SK-N-SH treated with all-trans-retinoic acid at 6 μM for 48 hours (cell line): ENCODE measurements at regions not wholly inside any gene's neighbourhood (a gene's known extent, or its start where the extent isn't known, plus 50 kb on each side); places are given as distances from the start of the nearest gene placed in this dataset.

Experiments used
- ARNTL ChIP-seq: fragments of 450-650 bp; formaldehyde crosslinking; IDR thresholded peaks from 2 replicates; pipeline ENCODE4 v1.5.0; 2020; ENCODE audit warnings: low read depth, mild to moderate bottlenecking, moderate library complexity, borderline replicate concordance
- ZFP3 ChIP-seq: fragments of 250-450 bp; sonication (Bioruptor Pico); IDR thresholded peaks from 2 replicates; pipeline ENCODE4 v1.5.0; 2020; ENCODE audit warnings: mild to moderate bottlenecking, moderate library complexity
- ZNF8 ChIP-seq: fragments of 450-650 bp; formaldehyde crosslinking; IDR thresholded peaks from 2 replicates; pipeline ENCODE4 v1.5.0; 2020; ENCODE audit warnings: mild to moderate bottlenecking, moderate library complexity
- TF ChIP-seq, protein P1 (sequence below): fragments of 250-450 bp; sonication (Bioruptor Pico); IDR thresholded peaks from 2 replicates; pipeline ENCODE4 v1.8.0; 2020; ENCODE audit warnings: mild to moderate bottlenecking, moderate library complexity, borderline replicate concordance
- TF ChIP-seq, protein P2 (sequence below): fragments of 250-450 bp; sonication (Bioruptor Pico); IDR thresholded peaks from 2 replicates; pipeline ENCODE4 v1.5.0; 2020; ENCODE audit warnings: mild to moderate bottlenecking, moderate library complexity

DNA sequence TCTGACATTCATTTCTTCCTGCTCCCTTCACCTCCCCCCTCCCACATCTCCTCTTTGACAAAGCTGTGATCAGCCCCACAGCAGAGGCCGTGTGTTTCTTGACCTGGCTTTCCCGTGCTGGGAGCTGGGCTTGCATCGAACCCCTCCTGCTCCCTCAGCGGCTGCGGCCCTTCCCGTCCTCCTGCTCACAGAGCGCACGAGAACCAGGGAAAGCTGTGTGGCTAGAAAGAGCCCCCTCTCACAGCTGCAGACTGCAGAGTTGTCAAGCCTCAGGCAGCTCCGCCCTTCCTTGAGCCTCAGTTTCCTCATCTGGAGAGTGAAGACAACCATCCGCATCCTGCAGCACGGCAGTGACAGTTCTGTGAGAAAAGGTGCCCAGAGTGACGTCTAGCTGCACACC, 65.7 kb upstream of the GLI2 start:
- TF ChIP-seq, protein P1, sequence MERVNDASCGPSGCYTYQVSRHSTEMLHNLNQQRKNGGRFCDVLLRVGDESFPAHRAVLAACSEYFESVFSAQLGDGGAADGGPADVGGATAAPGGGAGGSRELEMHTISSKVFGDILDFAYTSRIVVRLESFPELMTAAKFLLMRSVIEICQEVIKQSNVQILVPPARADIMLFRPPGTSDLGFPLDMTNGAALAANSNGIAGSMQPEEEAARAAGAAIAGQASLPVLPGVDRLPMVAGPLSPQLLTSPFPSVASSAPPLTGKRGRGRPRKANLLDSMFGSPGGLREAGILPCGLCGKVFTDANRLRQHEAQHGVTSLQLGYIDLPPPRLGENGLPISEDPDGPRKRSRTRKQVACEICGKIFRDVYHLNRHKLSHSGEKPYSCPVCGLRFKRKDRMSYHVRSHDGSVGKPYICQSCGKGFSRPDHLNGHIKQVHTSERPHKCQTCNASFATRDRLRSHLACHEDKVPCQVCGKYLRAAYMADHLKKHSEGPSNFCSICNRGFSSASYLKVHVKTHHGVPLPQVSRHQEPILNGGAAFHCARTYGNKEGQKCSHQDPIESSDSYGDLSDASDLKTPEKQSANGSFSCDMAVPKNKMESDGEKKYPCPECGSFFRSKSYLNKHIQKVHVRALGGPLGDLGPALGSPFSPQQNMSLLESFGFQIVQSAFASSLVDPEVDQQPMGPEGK (CRISPR knock-in tag): no peak
- TF ChIP-seq, protein P2, sequence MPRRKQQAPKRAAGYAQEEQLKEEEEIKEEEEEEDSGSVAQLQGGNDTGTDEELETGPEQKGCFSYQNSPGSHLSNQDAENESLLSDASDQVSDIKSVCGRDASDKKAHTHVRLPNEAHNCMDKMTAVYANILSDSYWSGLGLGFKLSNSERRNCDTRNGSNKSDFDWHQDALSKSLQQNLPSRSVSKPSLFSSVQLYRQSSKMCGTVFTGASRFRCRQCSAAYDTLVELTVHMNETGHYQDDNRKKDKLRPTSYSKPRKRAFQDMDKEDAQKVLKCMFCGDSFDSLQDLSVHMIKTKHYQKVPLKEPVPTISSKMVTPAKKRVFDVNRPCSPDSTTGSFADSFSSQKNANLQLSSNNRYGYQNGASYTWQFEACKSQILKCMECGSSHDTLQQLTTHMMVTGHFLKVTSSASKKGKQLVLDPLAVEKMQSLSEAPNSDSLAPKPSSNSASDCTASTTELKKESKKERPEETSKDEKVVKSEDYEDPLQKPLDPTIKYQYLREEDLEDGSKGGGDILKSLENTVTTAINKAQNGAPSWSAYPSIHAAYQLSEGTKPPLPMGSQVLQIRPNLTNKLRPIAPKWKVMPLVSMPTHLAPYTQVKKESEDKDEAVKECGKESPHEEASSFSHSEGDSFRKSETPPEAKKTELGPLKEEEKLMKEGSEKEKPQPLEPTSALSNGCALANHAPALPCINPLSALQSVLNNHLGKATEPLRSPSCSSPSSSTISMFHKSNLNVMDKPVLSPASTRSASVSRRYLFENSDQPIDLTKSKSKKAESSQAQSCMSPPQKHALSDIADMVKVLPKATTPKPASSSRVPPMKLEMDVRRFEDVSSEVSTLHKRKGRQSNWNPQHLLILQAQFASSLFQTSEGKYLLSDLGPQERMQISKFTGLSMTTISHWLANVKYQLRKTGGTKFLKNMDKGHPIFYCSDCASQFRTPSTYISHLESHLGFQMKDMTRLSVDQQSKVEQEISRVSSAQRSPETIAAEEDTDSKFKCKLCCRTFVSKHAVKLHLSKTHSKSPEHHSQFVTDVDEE: no peak
- no peak for TF ChIP-seq ARNTL
- TF ChIP-seq ZFP3 (CRISPR knock-in tag): no peak
- TF ChIP-seq ZNF8 (CRISPR knock-in tag): no peak
